ENCODE measurements at regions not wholly inside any gene's neighbourhood (a gene's known extent, or its start where the extent isn't known, plus 50 kb on each side); places are given as distances from the start of the nearest gene placed in this dataset.

DNA sequence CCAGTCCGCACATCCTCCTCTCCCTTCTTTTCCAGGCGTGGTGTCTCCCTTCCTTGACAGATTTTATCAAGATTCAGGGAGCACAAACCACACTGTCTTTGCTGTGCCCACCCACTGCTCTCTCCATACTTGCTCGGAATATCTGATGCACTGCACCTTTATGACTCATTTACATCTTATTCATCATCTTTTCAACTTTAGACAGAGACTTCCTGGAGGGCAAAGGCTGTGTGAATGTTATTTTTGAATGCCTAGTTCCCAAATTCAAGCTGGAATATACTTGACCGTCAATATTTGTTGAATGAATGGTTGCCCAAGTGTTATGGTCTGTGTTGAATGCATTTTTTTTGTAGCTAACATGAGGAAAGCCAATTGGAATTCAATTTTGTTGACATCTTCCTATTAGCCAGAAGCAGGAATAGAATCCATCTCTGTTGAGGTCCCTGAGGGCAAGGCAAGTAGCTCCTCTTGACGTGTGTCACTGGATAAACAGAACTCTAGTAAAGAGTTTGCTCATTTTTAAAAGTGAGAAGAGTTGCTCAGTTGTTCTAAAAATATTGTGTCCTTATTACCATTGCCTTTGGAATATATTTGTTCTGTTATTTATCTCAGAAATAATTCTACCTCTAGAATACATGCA is 95.0 kb downstream of the KLF6 start:
- DNase-seq: no peak

DNA sequence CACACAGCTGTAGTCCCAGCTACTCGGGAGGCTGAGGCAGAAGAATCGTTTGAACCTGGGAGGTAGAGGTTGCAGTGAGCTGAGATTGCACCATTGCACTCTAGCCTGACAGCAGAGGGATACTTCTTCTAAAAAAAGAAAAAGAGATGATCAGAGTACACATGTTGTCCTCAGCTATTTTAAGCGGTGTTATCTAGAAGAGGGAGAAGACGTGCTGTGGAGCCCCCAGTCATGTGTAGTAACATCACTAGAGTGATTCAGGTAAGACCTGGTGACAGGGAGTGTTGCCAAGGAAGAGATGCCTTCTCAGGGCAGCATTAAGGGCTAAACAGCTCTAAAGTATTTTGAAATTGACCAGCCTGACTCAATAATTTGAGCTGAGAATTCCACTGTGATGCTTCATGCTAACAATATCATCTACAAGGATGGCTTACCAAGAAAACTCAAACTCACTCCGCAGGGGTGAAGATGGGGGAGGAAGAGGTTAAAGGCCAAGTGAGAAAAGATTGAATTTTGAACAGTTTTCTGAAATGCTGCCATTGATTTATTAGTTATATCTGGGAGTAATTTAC is 97.4 kb downstream of the KLF6 start:
- DNase-seq: no peak

DNA sequence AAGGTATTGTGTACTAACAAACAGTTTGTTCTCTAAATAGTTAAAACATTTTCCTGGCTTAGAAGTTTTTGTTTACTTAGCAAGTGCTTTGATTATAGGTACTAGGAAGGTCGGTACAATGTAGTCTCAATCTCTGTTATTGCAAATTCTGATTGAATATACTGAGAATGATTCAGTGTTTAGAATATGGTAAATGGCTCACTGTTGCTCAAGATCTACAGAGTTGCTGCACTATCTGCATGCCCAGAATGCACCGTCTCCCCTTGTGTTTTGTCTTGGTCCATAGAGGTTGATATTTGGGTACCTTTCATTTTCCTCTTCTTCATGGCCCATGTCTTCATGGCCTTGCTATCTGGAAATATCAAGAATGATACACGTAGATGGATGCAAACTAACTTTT is 99.6 kb downstream of the KLF6 start:
- no peak for DNase-seq

DNA sequence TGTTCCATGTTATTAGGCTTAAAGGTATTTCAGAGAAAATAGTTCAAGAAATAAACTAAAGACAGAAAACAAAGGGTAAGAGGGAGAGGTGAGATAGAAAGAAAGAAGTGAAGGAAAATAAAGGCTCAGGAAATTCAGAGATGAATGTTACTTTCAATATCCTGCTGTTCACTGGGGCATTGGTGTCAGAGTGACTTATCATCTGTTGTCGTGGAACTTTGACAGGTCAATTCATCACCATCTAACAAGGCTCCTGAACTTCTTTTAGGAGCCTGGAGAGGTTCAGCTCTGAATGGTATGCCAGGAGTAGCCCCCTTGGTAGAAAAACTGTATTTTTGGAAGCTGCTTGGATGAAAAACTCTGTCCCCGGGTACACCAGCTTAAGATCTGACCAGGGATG is 100.1 kb downstream of the KLF6 start:
- peak; percentile 38 for DNase-seq

DNA sequence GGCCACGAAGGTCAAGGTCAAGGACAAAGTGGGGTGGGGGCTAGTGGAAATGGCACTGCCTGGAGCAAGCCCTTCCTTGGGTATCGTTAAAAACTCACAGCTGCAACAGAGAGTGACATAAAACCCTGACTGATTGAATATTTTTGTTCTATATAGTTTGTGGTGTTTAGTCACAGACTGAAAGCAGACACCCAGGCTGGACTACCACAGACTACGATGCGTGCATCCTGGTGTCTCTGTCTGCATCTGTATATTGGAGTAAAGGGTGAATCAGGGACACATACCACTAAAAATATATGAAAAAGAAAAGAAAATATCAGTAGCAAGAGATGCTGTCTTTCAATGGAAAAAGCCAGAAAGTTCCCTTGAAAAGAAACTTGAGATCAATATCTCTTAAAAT is 101.4 kb downstream of the KLF6 start:
- DNase-seq: no peak

DNA sequence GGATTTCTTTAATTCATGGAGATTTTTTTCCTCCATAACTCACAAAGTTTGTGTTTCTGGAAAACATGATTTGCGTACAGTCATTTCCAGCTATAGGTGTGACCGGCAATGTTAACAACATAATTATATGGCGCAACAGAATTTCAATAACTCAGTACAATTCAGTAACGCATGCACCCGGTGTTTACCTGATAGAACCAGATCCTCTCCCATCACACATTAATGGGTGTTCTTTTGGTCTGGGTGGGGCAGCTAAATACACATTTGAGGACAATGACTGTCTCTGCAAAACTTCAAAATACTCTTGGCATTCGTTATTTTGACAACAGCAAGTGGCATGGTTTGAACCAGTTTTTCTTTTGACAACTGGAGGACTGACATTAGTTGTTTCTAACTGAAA is 102.3 kb downstream of the KLF6 start:
- DNase-seq: no peak

DNA sequence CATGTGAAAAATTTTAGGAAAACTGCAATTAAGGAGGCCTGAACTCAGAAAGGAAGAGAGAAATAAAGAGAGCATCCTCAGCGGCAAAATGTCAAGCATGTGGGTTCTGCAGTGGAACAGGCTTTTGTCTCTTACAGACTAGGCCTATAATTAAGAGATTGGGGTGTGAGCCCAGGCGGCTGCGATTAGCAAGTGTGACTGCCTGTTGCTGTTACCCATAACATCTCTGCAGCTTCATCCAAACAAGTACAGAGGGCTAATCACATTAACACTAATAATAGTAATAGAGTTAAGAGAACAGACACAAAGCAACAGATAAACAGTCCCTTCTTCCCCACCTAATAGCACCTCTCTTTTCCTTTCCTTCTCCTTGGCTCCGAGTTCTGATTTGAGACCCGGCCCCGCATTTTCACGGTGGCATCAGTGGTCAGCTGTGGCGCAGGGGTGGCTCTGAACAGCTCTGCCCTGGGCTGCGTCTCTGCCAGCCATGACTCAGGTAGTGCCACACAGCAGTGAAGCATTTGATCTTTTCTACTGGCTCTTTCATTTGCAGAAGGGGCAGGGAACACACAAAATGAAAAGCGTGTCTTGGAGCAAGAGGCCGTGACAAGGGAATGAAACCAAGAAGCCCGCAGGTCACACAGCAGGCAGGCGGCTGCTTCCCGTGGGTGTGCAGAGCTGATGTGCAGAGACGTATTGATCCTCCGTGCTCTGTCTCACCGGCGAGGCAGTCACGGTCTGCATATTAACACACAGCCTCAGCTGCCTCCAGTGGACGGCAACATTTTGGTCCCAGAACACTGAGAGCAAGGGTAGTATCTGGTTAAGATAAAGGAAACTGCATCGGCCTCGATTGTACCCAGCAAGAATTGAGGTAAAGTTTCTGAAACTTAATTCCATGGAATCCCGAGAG is 103.1 kb downstream of the KLF6 start:
- no peak for DNase-seq

DNA sequence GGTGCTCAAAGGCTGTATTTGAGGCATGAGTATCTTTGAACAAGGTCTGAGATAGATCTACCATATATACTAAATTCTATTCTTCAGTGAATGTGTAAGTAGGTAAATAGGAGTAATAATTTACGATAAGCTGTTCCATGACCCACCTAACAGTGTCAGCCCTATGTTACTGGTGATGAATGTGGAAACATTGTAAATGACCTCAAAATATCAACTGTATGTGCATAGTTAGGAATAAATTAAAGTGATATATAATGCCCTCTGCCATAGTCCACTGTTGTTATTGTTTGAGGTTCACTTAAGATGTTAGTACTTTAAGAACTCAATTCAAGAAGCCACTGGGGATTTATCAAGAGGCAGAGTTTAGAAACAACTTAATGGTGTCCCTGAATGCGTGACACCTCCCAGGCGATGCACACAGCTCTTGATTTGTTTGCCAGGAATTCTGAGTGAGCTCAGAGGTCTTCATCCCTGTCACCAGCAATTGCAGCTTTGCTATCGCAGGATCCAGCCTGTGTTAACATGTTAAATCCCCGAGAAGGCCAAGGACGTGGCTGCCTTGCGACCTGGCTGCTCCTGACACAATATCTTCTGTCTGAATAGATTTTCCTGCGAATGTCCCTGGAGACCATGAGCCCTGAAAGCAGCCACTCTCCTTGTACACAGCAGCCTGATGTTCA is 104.9 kb downstream of the KLF6 start:
- DNase-seq: no peak

DNA sequence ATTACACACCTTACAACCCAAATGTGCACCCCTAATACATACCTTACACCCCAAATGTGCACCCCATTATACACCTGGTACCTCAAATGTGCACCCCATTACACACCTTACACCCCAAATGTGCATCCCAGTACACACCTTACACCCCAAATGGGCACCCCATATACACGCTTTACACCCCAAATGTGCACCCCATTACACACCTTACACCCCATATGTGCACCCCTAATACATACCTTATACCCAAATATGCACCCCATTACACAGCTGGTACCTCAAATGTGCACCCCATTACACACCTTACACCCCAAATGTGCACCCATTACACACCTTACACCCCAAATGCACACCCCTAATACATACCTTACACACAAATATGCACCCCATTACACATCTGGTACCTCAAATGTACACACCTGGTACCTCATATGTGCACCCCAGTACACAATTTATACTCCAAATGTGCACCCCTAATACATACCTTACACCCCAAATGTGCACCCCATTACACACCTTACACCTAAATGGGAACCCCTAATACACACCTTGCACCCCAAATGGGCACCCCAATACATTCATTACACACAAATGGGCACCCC is 106.3 kb downstream of the KLF6 start:
- DNase-seq: no peak

DNA sequence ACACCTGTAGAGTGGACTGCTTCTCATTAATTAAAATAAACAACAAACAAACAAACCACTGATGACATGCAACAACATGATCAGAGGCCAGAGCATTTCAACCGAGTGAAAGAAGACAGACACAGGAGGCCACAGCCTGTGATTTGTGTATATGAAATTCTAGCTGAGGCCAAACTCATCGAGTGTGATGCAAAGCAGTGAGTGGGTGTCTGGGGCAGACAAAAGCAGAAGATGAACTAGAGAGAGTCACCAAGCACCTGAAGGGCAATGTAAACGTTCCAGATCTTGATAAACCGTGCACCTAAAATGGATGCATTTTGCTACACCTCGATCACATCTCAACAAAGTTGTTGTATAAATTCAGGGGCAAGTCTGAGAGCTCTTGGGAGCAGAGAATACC is 108.4 kb downstream of the KLF6 start:
- no peak for DNase-seq

DNA sequence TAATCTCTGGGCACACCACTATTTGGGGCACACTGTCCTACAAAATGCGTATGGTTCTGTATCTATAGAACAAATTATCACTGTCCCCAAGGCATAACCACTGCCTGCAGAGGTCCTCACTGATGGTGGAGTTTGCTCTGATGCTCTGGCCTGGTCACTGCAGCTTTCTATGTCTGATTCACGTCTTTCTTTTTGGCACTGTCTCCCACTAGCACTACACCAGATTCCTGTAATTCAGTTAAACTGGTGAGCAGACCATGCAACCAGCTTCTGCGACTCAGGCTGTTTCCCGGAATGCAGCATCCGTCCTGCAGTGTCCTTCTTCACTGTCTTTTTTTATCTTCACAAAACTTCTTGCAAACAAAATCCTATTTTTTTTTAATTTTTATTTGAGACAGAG is 112.8 kb downstream of the KLF6 start:
- no peak for DNase-seq

DNA sequence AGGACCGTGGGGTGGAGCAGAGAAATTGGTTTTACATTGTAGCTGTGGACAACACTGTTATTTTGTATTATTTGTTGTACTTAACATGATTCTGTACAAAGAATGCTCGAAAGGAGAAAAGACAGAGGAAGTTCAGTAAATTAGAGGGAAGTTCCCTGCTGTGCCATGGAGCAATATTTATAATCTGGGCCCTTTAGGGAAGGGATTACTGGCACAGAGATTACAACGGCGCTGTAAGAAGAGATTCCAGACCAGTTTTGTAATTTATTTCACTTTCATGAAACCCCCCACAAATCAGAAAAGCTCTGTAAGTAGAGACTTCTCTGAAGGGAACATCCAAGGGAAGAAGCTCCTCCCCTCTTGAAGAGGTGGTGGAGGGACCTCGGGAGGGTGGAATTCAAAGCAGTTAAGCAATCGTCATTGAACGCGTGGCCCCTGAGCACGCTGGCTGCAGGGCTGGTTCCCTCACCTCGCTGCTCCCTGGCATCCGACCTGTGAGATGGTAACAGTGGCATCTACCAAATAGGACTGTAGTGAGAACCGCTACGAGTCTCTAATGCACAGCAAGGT is 113.5 kb downstream of the KLF6 start:
- DNase-seq: no peak

DNA sequence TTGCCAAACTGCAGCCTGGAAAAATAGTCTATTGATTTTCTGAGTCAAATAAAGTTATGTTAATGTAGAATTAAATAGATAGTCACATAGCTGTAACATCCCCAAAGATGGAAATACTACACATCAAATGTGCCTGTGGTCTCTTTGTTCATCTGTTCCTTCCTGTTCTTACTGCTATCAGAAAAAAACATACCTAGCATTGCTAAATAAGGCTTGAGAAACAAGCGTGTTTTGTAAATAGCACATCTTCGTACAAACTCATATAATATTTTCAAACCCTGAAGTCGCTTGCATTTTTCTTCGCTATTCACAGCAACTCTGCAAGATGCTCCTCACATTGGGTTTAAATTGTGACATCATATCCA is 116.1 kb downstream of the KLF6 start:
- peak; percentile 33 for DNase-seq

DNA sequence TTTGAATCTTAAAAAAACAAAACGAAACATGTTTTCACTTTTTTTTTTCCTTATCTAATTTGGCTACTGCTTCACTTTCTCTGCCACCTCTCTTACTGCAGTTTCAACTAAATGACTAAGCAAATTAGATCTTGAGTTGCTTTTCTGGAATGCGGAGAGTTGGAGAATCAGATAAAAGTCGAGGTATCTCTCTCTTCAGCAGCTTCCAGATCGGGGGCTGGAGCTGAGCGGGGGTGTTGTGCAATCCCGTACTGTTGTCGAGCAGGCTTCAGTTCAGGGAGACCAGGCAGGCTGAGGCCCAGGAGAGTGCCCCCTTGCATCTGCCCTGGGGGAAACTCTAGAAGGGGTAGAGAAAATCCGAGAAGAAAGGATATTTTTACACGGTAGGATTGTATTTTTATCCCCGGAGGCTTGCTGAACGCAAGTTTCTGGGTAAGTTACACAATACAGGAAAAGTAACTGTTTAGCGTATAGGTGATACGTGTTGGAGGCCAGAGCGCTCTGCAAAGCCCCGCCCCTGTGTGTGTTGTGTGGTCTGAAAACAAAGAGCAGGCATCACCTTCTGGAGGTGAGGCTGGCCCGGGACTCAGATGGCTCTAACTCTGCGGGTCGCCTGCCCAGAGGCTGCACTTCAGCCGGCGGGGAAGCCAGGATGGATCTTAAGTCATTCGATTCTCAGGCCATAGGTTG is 116.6 kb downstream of the KLF6 start:
- peak; percentile 59 for DNase-seq

DNA sequence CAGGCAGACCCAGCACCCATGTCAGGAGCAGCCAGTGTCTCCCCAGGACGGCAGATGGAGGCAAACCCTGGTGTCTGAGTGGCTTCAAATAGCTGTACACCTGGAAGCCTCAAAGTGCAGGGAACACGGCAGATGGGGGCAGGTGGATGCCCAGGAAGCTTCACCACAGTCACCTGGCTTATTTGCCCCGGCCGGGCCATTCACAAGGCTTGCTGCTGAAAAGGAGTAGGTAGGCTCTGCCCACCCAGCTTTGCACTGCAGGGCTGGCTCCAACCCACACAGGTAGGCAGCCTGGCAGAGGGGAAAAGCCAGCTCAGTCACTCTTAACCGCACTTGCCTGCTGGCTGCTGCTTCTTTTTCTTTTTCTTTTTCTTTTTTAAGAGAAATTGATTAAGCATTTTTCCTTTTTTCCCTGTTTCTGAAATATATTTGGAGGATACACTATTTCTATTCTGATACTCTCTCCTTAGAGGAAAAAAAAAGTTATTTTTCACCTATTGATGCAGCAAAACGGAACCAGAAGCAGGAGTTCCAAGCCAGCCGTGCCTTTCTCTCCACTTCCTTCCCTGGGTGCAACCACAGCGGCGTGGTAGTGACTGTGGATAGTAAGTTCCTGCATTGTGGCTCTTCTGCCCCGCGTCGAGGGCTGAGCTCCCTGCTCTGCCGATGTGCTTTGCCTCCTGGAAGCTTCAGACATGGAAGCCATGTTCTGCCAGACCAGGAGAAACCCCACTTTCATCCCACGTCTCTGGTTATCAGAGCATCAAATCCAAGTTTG is 118.3 kb downstream of the KLF6 start:
- DNase-seq: no peak

DNA sequence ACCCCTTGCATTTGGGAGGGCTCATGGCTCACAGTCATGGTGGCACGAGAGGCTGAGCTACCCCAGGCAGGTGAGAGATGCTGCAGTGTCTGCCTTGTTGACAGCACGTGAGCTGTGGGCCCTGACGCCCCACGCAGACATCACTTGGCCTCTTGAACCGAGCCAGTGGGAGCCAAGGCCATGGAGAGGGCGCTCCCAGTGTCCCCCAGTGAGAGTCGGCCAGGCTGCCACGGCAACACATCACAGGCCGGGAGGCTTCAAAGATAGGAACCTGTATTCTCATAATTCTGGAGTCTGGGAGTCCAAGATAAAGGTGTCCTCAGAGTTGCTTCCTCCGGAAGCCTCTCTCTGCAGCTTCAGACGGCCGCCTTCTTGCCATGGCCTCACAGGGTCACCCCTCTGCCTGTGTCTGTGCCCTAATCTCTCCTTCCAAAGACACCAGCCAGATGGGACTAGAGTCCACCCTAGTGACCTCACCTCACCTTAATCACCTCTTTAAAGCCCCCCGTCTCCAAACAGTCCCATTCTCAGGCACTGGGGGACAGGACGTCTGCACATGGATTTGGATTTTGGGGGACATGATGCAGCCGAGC is 119.6 kb downstream of the KLF6 start:
- DNase-seq: no peak

DNA sequence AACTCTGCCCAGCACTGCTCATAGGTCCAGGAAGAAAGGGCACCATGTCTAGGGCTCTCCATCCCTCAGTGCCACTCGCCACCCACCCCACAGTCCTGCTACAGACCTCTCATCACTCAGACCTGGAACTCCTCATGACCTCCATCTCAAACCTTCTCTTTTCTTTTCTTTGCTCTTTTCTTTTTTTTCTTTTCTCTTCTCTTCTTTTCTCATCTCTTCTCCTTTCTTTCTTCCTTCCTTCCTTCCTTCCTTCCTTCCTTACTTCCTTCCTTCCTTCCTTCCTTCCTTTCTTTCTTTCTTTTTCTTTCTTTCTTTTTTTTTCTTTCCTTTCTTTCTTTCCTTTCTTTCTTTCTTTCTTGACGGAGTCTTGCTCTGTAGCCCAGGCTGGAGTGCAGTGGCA is 122.2 kb downstream of the KLF6 start:
- no peak for DNase-seq

DNA sequence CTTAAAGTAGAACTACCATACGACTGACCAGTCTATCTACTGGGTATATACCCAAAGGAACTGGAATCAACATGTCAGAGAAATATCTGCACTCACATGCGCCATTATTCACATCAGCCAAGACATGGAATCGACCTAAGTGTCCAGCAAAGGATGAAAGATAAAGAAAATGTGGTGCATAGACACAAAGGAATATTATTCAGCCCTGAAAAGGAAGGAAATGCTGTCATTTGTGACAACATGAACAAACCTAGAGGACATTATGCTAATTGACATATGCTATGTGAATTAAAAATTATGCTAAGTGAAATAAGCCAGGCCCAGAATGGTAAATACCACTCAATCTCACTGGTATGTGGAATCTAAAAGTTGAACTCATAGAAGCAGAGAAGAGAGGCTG is 123.7 kb downstream of the KLF6 start:
- no peak for DNase-seq

DNA sequence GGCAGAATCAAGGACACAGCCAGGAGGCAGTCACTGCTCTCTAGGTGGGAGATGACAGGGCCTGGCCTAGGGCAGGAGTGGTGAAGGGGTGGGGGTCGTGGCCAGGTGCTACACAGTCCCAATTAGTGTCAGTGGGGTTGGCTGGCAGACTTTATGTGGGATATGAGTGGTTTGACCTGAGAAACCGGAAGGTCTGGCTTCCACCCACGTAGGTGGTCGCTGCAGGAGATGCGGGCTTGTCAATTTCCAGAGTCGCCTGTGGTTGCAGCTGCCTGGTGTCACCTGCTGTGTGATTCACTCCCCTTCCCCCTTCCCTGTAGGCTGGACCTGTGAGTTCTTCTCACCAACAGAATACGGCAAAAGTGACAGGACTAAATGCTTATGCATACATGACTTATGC is 124.3 kb downstream of the KLF6 start:
- no peak for DNase-seq

DNA sequence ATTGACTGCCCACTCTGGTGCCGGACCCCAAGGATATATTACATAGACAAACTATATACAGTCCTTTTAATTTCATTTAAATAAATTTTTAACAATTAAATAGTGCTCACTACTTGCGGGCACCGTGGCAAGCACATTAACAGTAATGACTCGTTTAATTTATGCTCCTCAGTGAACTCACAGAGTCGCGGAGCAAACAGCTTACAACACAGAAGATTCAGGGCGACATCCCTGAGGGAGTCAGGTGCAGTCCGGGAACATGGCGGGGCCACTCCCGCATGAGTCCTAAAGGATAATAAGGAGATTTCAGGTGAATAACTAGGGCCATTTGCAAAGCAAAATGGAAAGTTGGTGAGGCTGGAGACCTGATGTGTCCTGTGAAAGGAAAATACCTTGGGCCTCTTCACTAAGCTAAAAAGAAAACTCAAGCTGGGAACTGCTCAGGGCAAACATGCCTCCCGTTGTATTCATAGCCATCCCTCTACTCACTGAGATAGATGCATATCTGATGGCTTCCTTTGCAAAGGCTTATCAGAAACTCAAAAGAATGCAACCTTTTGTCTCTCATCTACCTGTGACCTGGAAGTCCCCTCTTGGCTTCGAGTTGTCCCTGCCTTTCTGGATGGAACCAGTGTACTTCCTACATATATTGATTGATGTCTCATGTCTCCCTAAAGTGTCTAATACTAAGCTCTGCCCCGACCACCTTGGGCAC is 125.6 kb downstream of the KLF6 start:
- no peak for DNase-seq
